Astrocyte (in vitro differentiated cells and primary cell): ENCODE measurements at regions not wholly inside any gene's neighbourhood (a gene's known extent, or its start where the extent isn't known, plus 50 kb on each side); places are given as distances from the start of the nearest gene placed in this dataset.

Experiments
- EZH2 ChIP-seq: IDR thresholded peaks from 2 replicates; pipeline ENCODE4 v1.6.1; 2012; ENCODE audit warnings: mild to moderate bottlenecking, low read length, inconsistent platforms; ENCODE audit not compliant: insufficient read depth
- TF ChIP-seq, protein P1 (sequence below): IDR thresholded peaks from 2 replicates; pipeline ENCODE4 v1.5.1; 2011; ENCODE audit warnings: low read depth, mild to moderate bottlenecking, inconsistent platforms, low read length, moderate library complexity; ENCODE audit not compliant: insufficient read depth

DNA sequence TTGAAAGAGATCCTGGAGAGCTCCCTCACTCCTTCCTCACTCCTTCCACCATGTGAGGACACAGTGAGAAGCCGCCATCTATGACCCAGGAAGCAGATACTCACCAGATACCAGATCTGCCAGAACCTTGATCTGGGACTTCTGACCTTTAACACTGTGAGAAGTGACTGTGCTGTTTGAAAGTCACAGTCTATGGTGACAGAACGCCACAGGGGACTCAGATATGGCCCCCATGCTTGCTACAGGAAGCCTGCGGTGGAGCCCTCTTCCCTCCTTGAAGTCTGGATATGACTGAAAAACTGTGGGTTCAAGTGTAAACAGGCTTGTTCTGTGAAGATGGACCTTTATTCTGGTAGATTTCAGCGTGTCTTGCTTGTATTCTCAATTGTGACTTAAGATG is 297.8 kb downstream of the KLF6 start:
- TF ChIP-seq, protein P1, sequence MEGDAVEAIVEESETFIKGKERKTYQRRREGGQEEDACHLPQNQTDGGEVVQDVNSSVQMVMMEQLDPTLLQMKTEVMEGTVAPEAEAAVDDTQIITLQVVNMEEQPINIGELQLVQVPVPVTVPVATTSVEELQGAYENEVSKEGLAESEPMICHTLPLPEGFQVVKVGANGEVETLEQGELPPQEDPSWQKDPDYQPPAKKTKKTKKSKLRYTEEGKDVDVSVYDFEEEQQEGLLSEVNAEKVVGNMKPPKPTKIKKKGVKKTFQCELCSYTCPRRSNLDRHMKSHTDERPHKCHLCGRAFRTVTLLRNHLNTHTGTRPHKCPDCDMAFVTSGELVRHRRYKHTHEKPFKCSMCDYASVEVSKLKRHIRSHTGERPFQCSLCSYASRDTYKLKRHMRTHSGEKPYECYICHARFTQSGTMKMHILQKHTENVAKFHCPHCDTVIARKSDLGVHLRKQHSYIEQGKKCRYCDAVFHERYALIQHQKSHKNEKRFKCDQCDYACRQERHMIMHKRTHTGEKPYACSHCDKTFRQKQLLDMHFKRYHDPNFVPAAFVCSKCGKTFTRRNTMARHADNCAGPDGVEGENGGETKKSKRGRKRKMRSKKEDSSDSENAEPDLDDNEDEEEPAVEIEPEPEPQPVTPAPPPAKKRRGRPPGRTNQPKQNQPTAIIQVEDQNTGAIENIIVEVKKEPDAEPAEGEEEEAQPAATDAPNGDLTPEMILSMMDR = no peak
- TF ChIP-seq EZH2 = no peak
